Stimulated activated CD4-positive, alpha-beta T cell treated with anti-CD3 and anti-CD28 coated beads, Interleukin-12 subunit alpha, Interleukin-12 subunit beta, amount 100 ng/mL, for 4 hours (primary cell): ENCODE measurements at regions not wholly inside any gene's neighbourhood (a gene's known extent, or its start where the extent isn't known, plus 50 kb on each side); places are given as distances from the start of the nearest gene placed in this dataset.

Experiments used
- DNase-seq: peaks from one replicate; pipeline ENCODE4 v3.0.0-alpha.2; 2020

- no peak for DNase-seq
Measured at GRCh38 chr4:22216278-22216677, 267.7 kb upstream of the KCNIP4 start.

DNA sequence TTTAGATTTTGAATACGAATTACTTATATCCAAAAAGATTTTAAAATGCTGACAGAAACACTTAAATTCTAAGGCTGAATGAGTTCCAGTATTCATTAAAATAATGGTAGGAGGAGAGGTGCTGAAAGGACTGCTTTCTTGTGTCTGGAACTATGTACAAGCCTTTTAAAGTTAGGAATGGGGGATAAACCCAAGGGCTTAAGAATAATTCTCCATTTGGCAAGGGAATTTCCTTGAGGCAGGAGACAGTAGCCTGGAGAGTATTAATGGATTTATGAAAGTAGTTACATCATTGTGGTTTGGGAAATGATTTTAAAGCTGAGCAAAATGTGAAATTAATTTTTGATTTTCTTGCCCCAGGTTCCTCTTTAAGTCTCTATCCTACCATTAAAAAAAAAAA is 266.5 kb upstream of the KCNIP4 start:
- DNase-seq = no peak

GRCh38 chr4:22203711-22204011 is 255.1 kb upstream of the KCNIP4 start:
- DNase-seq = no peak

DNA sequence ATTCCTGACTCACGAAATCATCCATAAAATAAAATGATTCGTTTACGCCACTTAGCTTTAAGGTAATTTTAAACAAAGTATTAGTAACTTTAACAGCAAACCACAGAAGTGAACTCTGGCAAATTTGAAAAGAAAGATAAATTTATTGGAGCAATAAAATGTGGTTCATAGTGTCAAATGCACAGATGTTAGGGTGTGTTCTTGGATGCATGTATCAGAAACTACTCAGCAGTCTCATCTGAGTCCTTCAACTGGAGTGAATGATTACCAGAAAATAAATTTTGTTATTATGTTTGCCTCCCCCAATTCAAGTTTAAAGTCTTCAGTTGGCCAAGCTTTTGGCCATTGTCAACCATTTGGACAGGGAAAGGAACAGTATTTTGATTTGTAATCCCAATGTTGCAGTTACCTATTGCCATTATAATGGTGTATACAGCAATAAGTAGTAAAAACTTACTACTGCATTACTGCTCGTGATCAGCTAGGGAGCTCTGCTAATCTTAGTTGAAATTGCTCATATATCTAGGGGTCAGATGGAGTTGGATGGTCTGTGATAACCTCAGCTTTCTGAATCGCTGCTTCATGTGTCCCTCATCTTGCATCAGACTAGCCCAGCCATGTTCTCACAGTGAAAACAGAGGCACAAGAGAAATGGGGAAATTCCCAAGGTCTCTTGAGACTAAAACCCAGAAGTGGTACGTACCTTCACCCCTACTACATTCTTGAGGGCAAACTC is 254.6 kb upstream of the KCNIP4 start:
- no peak for DNase-seq

DNA sequence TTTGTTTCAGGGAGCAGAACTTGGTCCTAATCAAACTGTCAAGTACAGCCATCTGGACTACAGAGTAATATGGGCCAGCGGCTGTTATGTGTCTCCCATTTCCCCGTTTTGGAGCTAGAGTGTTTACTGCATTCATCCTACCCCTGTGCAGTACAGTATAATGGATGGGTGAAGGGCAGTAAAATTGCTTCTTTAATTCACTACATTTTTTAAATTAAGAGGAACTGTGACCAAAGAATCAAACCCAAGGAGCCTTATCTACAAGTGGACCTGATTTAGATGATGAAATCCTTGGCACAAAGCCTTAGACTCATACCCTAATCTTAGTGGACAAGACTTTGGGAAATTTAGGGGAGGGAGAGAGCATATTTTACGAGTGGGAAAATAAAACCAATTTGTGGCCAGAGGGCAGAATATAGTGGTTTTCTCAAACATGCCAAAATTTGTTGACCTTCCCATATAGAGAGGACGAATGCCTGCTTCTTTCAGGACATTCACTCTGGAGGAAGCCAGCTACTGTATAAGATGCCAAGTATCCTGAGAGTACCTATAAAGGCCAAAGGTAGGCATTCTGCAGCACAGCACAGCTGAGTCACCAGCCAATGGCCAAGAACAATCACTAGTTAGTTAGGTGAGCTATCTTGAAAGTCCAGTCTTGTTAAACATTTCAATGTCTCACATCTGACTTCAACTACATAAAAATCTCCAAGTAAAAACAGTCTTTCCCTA is 253.8 kb upstream of the KCNIP4 start:
- no peak for DNase-seq

DNA sequence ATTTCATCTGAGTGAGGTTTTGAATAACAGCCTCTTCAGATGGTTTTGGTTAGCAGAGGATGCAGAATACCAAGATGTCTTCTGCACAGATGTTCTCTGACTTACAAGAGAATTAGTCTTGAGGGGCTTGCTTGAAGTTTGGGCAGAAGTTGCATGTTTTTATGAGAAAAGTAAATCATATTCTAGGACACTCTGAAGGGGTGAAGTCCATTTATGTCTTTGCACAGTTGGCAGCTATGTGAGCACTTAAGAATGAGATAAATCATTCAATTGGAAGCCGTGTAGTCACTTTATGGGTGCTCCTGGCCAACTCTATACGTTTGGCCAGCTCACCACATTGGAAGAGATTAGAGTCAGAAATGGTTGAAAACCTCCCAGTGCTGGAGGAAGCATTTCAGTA is 252.7 kb upstream of the KCNIP4 start:
- DNase-seq = no peak

DNA sequence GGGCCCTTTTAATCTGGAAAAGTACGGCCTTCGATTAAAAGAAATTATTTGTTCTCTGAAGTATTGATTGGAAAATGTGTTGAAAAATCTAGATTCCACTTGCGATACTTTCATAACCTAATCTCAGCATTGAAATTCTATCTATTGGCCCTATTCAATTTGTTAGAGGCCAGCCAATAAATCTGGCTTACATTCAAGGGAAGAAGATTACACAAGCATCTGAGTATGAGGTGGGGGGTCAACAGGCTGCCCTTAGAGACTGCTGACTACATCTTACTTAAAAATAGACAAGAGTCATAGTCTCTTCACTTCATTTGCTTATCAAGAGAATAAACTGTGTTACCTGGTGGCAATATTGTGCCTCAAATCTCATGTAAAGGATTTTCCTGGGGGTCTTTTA is 248.0 kb upstream of the KCNIP4 start:
- DNase-seq = no peak

- DNase-seq = no peak
Measured at GRCh38 chr4:22192084-22192511, 243.5 kb upstream of the KCNIP4 start.

GRCh38 chr4:22191565-22191964 is 243.0 kb upstream of the KCNIP4 start:
- no peak for DNase-seq

GRCh38 chr4:22190855-22191254 is 242.3 kb upstream of the KCNIP4 start:
- DNase-seq = no peak

DNA sequence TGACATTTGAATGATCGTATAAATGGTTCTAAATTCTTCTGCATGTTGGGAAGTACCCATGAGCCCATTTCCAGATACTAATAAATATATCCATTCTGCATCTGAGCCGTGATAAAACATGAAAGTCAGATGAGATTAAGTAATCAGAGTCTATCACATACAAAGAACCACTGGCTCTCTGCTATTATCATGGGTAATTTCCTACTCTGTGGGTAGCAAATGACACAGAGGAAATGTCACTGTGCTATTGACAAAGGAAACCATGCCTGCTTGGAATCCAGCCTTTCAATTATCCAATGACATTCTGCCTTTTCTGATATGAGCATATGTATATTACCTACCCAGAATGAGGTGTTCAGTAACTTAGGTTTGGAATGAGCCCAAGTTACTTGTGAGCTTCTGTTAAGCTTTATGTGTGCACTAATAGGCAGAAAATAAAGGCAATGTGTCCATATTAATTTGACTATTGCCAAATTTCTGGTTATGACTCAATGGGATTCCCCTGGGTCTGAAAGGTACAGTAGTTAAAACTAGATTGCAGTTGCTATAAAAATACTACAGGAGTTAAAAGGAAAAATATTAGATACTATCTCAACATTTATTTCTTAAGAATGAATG is 238.7 kb upstream of the KCNIP4 start:
- no peak for DNase-seq

DNA sequence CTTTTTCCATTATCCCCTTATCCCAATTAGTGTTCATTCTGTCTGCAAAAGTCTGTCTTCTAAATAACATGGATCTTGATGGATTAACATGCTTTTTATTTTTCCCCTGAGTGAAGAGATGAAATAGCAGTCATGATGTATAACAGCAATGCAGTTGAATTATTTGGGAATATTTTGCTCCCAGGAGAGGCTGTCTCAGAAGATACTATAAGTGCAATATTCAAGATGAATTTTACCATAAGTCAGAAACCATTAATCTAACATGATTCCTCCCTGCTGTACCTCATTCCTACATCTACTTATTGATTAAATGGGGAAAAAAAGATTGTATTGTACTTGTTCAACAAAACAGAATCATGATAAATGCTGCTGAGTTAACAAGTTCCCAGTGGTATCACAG is 233.2 kb upstream of the KCNIP4 start:
- DNase-seq = no peak

DNA sequence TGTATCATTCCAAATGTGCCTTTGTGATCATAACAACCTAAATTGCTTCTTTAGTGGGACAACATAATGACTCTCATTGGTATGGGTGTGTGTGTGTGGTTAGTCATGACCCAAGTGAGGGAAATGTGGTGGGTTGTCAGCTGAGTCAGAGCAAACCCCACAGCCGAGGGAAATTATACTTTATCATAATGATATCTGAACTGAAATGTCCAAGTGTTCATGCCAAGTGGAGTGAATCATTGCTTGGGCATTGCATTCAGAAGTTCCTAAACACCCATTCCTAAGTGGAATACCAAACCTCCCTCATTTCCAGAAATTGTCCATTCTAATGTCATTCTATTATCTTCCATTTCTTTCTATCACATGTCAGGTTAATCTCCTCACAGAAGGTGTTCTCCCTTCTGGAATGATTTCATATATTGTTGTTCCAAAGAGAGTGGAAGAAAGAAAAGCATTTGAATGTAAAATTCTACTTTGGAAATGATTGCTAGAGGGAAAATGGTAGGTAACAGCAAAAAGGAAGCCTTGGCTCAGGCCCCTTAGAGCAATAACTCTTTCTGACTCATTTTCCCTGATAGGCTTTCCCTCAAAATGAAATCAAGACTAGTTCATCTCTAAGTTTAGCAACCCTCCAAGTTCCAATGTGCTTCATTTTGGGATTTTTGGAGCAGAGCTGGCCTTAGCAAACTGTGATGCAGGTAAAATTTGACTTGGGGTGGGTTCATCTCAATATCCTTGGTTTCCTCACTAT is 230.7 kb upstream of the KCNIP4 start:
- no peak for DNase-seq

DNA sequence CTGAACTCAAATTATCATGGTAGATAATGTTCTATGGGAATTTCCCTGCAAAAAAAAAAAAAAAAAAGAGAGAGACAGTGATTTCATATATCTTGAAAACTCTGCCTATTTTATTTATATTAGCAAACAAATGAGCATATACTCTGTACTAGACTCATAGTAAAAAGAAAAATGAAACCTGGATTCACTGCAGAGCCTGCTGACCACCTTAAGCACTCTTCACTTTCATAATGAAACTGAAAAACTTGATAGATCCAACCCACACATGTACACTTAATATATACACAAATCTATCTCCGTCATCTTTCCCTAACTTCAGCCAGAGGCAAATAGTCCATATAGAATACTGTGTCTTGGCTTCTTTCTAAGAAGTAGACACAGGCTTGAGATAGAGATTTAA is 226.1 kb upstream of the KCNIP4 start:
- DNase-seq = no peak

- DNase-seq = no peak
Measured at GRCh38 chr4:22170353-22170752, 221.8 kb upstream of the KCNIP4 start.

DNA sequence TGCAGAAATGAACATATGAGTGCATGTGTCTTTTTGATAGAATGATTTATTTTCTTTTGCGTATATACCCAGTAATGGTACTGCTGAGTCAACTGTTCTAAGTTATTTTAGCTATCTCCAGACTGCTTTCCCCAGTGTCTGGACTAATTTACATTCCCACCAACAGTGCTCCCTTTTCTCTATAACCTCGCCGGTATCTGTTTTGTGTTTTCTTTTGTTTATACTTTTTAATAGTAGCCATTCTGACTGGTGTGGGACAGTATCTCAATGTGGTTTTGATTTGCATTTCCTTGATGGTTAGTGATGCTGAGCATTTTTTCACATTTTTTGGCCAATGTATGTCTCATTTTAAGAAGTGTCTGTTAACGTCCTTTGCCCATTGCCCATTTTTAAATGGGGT is 218.6 kb upstream of the KCNIP4 start:
- no peak for DNase-seq

DNA sequence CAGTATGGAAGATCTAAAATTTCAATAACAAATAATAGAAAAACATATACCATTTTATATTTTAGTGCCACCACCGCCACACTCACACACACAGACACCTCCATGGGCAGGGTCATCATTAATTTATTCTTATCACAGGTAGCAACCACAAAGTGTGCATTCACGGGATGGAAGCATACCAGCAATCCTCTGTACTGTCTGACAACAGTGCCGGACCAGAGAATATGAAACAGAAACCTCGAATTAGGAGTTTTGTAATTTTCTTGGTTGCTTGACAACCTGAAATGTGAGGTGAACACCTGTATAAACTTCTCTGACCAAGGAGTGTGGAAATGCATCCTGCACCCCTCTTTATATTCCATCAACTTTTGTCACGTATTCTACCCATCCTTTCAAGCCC is 213.9 kb upstream of the KCNIP4 start:
- DNase-seq = no peak

GRCh38 chr4:22130741-22131140 is 182.2 kb upstream of the KCNIP4 start:
- DNase-seq = no peak

GRCh38 chr4:22129454-22130029 is 181.0 kb upstream of the KCNIP4 start:
- DNase-seq = no peak

DNA sequence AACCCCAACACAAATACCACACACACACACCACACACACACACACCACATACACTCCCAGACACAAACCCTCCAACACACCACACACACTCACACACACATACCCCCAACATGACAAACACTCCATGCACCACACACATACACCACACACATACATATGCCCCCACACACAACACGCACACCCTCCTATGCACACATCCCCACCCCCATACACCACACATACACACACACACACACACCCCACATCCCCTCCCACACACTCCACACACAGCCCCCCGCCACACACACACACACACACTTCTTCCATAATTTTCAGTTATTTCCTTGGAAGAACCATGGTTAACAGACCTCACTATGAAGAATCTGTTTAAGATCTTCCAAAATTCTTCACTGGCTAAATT is 173.5 kb upstream of the KCNIP4 start:
- no peak for DNase-seq

GRCh38 chr4:22115262-22115661 is 166.7 kb upstream of the KCNIP4 start:
- no peak for DNase-seq

- DNase-seq = no peak
Measured at GRCh38 chr4:22103768-22104167, 155.2 kb upstream of the KCNIP4 start.

- no peak for DNase-seq
Measured at GRCh38 chr4:22099896-22100295, 151.3 kb upstream of the KCNIP4 start.
